ENCODE measurements at regions not wholly inside any gene's neighbourhood (a gene's known extent, or its start where the extent isn't known, plus 50 kb on each side); places are given as distances from the start of the nearest gene placed in this dataset.

- no peak for TF ChIP-seq SMC3 (IDR thresholded peaks at IDR 0.05; ENCODE audit: low read length)
- TF ChIP-seq, protein P1, sequence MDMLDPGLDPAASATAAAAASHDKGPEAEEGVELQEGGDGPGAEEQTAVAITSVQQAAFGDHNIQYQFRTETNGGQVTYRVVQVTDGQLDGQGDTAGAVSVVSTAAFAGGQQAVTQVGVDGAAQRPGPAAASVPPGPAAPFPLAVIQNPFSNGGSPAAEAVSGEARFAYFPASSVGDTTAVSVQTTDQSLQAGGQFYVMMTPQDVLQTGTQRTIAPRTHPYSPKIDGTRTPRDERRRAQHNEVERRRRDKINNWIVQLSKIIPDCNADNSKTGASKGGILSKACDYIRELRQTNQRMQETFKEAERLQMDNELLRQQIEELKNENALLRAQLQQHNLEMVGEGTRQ (IDR thresholded peaks at IDR 0.05; ENCODE audit: low read depth, low read length) = no peak
- TF ChIP-seq, protein P1 (CRISPR knock-in tag; IDR thresholded peaks at IDR 0.05; ENCODE audit: borderline replicate concordance) = no peak
- no peak for TF ChIP-seq GABPA (IDR thresholded peaks at IDR 0.05; ENCODE audit: low read depth, low read length)
- no peak for TF ChIP-seq GABPA (CRISPR knock-in tag; IDR thresholded peaks at IDR 0.05; ENCODE audit: low read depth)
- TF ChIP-seq MTERF4 (CRISPR knock-in tag; IDR thresholded peaks at IDR 0.05) = no peak
- TF ChIP-seq, protein P2, sequence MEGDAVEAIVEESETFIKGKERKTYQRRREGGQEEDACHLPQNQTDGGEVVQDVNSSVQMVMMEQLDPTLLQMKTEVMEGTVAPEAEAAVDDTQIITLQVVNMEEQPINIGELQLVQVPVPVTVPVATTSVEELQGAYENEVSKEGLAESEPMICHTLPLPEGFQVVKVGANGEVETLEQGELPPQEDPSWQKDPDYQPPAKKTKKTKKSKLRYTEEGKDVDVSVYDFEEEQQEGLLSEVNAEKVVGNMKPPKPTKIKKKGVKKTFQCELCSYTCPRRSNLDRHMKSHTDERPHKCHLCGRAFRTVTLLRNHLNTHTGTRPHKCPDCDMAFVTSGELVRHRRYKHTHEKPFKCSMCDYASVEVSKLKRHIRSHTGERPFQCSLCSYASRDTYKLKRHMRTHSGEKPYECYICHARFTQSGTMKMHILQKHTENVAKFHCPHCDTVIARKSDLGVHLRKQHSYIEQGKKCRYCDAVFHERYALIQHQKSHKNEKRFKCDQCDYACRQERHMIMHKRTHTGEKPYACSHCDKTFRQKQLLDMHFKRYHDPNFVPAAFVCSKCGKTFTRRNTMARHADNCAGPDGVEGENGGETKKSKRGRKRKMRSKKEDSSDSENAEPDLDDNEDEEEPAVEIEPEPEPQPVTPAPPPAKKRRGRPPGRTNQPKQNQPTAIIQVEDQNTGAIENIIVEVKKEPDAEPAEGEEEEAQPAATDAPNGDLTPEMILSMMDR (CRISPR knock-in tag; IDR thresholded peaks at IDR 0.05) = no peak
Observed at GRCh38 chr1:106651028-106651762, 405.3 kb upstream of the PRMT6 start.
